ENCODE measurements at regions not wholly inside any gene's neighbourhood (a gene's known extent, or its start where the extent isn't known, plus 50 kb on each side); places are given as distances from the start of the nearest gene placed in this dataset.

GRCh38 chr7:156074084-156074483 is 261.8 kb upstream of the SHH start:
- DNase-seq (ENCODE audit: low read depth): no peak
- no peak overlapping the region for H3K4me3 ChIP-seq (ENCODE audit: low read depth, low read length)

DNA sequence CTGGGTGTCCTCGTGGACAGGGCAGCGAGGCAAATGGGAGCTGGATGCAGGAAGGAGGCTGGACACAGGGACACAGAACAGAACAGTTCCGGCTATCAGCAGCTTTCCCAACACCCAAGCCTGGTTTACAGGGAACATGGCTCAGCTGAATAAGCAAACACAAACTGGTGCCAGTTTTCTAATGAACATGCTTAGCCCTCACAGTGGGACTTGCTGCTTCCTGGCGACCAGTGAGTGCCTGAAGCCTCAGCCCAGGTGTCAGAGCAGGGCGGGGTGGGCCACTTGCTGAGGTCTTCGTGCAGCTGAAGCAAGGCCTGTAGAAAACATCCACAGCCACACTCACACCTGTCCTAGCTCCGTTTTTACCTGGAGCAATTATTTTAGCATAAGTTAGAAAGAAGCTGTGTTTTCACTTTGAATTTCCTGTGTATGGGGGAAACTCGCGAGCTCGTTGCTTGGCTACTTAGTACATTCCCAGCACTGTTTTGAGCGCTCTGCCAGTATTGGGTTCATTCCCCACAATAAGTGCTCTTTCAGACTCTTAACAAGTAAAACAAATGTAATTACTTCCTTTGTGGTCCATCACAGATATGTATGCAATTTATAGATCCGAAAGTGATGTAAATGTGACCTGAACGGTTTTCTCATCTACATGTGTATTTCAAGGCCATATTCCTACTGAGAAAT is 261.2 kb upstream of the SHH start:
- no peak for DNase-seq (ENCODE audit: low read depth)
- H3K4me3 ChIP-seq (ENCODE audit: low read depth, low read length): no peak overlapping the region

DNA sequence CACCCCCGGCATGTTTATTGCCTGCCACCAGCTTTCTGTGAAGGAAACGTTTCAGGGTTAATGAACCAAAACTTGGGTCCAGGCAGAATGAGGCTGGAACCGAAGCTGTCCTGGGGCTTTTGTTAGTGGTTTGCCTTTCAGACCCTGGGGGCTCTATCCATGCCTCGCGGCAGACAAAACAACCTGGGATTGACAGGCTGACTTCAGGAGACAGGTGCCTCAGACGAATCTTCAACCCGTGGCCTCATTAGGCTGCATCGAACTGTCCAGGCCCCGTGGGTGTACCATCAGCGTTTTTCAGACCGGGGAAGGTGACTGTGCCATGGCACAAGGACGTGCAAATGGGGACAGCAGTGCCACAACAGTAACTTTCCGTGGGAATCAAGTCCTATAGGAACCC is 259.3 kb upstream of the SHH start:
- H3K4me3 ChIP-seq (ENCODE audit: low read depth, low read length): no peak overlapping the region
- DNase-seq (ENCODE audit: low read depth): no peak

- no peak overlapping the region for H3K4me3 ChIP-seq (ENCODE audit: low read depth, low read length)
- DNase-seq (ENCODE audit: low read depth): no peak
These were observed 257.6 kb upstream of the SHH start for GRCh38 chr7:156069891-156070290.

DNA sequence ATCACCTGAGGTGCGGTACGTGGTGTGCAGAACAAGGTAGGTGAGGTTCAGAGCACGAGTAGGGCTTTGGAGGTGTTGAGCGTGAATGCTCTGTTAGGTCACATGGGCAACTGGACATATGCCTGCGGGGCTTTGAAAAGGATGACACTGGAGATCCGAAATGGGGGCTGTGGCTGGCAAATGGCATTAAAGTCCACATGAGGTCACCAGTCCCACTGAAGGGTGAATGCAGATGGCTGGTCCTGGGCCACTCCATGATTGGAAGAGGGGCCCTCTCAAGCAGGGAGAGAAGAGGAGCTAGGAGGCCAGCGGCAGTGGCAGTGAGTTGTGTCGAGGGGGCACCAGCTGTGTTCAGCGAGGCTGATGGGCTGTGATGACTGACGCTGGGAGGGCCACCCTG is 254.9 kb upstream of the SHH start:
- H3K4me3 ChIP-seq (ENCODE audit: low read depth, low read length): no peak overlapping the region
- no peak for DNase-seq (ENCODE audit: low read depth)

DNA sequence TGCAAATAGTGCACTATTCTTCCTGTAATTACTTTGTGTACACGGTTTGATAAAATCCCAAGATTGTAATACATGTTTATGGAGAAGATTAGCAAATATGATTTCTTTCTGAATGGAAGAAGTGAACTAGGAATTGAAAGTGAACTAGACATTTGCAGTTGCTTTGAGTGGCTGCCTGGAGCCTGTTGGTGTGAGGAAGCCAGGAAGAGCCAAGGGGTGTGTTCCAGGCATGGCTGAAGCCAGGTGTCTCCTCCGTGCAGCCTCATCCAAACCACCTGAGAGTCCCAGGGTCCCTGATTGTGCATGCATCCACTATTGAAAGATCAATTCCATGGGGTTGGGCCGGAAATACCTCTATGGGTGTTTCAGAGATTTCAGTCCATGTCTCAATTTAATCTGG is 253.1 kb upstream of the SHH start:
- no peak overlapping the region for H3K4me3 ChIP-seq (ENCODE audit: low read depth, low read length)
- DNase-seq (ENCODE audit: low read depth): no peak

GRCh38 chr7:156064971-156065386 is 252.7 kb upstream of the SHH start:
- DNase-seq (ENCODE audit: low read depth): no peak

GRCh38 chr7:156063241-156063810 is 251.1 kb upstream of the SHH start:
- DNase-seq (ENCODE audit: low read depth): no peak
- H3K4me3 ChIP-seq (ENCODE audit: low read depth, low read length): no peak overlapping the region

More at GRCh38 chr7:156064971-156065386, 252.7 kb upstream of the SHH start:
- H3K4me3 ChIP-seq (ENCODE audit: low read depth, low read length): no peak overlapping the region

GRCh38 chr7:156062286-156062685 is 250.0 kb upstream of the SHH start:
- DNase-seq (ENCODE audit: low read depth): no peak
- no peak overlapping the region for H3K4me3 ChIP-seq (ENCODE audit: low read depth, low read length)

GRCh38 chr7:156061689-156062255 is 249.5 kb upstream of the SHH start:
- no peak for DNase-seq (ENCODE audit: low read depth)
- H3K4me3 ChIP-seq (ENCODE audit: low read depth, low read length): no peak overlapping the region

DNA sequence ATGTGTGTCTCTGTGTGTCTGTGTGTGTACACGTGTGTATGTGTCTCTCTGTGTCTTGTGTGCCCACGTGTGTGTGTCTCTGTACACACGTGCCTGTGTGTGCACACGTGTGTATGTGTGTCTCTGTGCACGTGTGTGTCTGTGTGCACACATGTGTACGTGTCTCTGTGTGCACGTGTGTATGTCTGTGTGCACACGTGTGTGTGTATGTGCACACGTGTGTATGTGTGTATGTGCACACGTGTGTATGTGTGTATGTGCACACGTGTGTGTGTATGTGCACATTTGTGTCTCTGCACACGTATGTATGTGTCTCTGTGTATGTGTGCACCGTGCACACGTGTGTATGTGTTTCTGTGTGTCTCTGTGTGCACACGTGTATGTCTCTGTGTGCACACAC is 248.7 kb upstream of the SHH start:
- H3K4me3 ChIP-seq (ENCODE audit: low read depth, low read length): no peak overlapping the region
- DNase-seq (ENCODE audit: low read depth): no peak

DNA sequence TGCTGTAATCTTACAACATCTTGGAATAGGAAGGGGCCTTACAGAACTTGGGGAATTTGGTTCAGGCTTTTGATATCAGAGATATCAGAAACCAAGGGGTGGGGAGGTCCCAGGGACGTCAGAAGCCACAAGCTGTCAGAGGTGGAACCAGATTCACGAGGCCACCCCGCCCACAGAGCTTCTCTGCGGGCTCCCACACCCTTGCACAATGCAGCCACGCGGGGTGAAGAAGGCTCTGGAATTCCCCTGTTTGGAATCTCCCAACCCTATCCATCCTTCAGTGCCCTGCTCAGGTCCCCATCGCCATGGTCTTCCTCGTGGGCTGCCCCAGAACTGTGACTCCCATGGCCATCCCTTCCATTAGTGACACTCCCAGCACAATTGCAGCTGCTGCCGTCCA is 247.1 kb upstream of the SHH start:
- DNase-seq (ENCODE audit: low read depth): no peak
- no peak overlapping the region for H3K4me3 ChIP-seq (ENCODE audit: low read depth, low read length)

- H3K4me3 ChIP-seq (ENCODE audit: low read depth, low read length): no peak overlapping the region
These were observed 246.0 kb upstream of the SHH start for GRCh38 chr7:156058248-156058647.

DNA sequence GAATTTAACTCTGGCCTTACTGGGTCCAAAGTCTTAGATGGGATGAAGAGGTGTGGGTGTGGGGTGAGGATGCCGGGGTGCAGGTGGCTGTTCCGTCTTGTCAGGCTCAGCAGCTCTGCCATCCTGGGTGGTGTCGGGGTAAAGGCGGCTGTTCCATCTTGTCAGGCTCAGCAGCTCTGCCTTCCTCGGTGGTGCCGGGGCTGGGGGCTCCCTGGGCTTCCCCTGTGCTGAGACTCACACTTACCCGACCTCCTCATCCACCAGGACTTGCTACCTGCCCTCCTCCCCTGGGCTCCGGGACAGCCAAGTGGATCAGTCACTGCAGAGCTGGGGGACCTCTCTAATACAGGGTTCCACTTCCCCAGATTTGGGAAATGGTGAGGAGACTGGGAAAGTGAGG is 244.3 kb upstream of the SHH start:
- no peak for DNase-seq (ENCODE audit: low read depth)
- no peak overlapping the region for H3K4me3 ChIP-seq (ENCODE audit: low read depth, low read length)

More at GRCh38 chr7:156058248-156058647, 246.0 kb upstream of the SHH start:
- no peak for DNase-seq (ENCODE audit: low read depth)

- no peak overlapping the region for H3K4me3 ChIP-seq (ENCODE audit: low read depth, low read length)
- DNase-seq (ENCODE audit: low read depth): no peak
These were observed 243.1 kb upstream of the SHH start for GRCh38 chr7:156055206-156055822.

DNA sequence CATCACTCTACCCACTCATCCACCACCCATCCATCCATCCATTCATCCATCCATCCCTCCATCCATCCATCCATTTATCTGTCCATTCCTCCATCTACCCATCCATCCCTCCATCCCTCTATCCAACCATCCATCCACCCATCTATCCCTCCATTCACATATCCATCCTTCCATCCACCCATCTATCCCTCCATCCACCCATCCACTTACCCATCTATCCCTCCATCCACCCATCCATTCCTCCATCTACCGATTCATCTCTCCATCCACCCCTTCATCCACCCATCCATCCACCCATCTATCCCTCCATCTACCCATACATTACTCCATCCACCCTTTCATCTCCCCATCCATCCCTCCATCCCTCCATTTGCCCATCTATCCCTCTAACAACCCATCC is 239.6 kb upstream of the SHH start:
- no peak for DNase-seq (ENCODE audit: low read depth)
- H3K4me3 ChIP-seq (ENCODE audit: low read depth, low read length): no peak overlapping the region

DNA sequence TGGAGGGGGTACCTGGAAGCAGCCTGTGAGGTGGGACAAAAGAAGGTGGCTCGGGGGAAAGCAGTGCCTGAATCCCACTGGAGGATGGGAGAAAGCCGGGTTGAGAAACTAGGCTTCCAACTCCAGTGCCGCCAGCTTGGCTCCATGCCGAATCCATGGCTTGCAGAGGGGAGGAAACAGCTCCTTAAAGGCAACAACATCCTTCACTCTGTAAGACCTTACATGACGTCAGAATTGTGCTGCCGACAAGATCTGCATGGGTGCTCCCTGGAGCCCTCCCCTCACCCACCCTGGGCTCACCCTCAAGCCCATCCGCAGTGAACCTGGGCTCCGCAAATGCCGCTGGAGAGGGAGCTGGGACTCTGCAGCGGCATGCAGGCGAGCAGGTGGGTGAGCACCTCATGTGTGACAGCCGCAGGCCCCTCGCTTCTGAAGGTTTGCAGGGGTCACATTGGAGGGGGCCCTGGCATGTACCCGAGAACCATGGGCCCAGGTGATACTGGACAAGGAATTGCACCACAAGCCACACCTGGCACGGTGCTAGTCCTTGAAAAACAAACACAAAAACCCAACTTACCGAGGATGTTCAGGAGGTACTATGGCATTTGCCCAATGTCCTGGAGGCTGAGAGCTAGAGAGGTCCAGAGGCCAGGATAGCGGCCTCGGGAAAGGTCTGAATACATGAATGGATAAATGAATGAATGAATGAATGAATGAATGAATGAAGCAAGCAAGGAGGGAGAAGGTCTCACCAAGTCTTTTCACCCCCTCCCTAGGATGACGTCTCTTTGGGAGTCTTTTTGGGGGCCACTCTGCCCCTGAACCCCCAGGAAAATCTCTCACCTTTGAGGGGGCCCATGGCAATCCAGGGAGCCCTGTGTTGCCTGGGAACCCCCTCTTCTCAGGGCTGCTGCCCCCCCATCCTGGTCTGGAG is 238.6 kb upstream of the SHH start:
- no peak for DNase-seq (ENCODE audit: low read depth)
- no peak overlapping the region for H3K4me3 ChIP-seq (ENCODE audit: low read depth, low read length)

DNA sequence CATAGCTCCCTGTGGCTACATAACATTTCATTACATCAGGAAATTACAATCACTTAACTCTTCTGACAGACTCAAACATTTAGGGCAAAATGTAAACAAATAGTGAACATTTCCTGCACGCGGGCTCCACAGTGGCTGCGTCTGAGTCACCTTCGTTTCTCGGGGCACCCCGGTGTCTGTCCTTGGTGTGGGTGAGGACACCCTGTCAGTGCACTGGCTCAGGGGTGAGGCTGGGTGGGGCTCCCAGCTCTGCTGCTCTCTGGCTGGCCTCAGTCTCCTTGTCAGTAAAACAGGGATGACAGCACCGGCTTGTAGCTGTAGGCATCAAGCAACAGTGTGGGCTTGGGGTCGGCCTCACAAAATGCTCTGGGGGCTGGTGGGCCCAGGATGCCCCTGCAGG is 237.1 kb upstream of the SHH start:
- H3K4me3 ChIP-seq (ENCODE audit: low read depth, low read length): no peak overlapping the region
- DNase-seq (ENCODE audit: low read depth): no peak

DNA sequence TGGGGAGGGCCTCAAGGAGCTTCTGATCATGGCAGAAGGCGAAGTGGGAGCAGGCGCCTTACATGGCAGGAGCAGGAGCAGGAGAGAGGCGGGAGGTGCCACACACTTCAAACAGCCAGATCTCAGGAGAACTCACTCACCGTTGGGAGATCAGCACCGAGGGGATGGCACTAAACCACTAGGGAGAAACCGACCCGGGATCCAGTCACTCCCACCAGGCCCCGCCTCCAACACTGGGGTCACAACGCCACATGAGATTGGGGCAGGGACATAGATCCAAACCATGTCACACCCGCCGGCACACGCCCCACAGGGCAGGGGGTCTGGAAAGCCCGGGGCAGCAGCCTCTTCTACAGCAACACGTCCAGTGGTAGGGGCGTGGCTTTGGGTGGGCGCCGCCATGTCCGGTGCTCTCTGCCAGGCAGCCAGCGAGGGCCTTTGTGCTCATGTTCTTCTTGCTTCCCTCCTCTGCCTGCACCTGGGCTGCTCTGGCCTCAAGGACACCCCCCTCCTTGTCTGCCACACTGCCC is 233.8 kb upstream of the SHH start:
- no peak for DNase-seq (ENCODE audit: low read depth)
- no peak overlapping the region for H3K4me3 ChIP-seq (ENCODE audit: low read depth, low read length)
